GM12875 (cell line): ENCODE measurements at regions not wholly inside any gene's neighbourhood (a gene's known extent, or its start where the extent isn't known, plus 50 kb on each side); places are given as distances from the start of the nearest gene placed in this dataset.

Experiments
- H3K4me3 ChIP-seq: one replicate; pipeline ENCODE4 v1.5.1; 2011; ENCODE audit warnings: low read depth, low read length, control low read depth
- CTCF ChIP-seq: IDR thresholded peaks from 2 replicates; pipeline ENCODE4 v1.5.1; 2011; ENCODE audit warnings: low read depth, mild to moderate bottlenecking, control low read depth, inconsistent platforms, low read length, moderate library complexity, borderline replicate concordance; ENCODE audit not compliant: insufficient read depth

- TF ChIP-seq CTCF: no peak
- no peak overlapping the region for H3K4me3 ChIP-seq
Observed at GRCh38 chr4:136931781-136932180, 600.5 kb downstream of the PCDH18 start.

- no peak overlapping the region for H3K4me3 ChIP-seq
- no peak for TF ChIP-seq CTCF
Observed at GRCh38 chr4:136928957-136929411, 603.3 kb downstream of the PCDH18 start.

GRCh38 chr4:136927172-136927571, 605.1 kb downstream of the PCDH18 start:
- TF ChIP-seq CTCF: no peak

GRCh38 chr4:136925203-136925602, 607.1 kb downstream of the PCDH18 start:
- H3K4me3 ChIP-seq: no peak overlapping the region
- TF ChIP-seq CTCF: no peak

More at GRCh38 chr4:136927172-136927571, 605.1 kb downstream of the PCDH18 start:
- no peak overlapping the region for H3K4me3 ChIP-seq

GRCh38 chr4:136922066-136922465, 610.2 kb downstream of the PCDH18 start:
- no peak for TF ChIP-seq CTCF

GRCh38 chr4:136920092-136920881, 612.0 kb downstream of the PCDH18 start:
- H3K4me3 ChIP-seq: no peak overlapping the region
- no peak for TF ChIP-seq CTCF

More at GRCh38 chr4:136922066-136922465, 610.2 kb downstream of the PCDH18 start:
- no peak overlapping the region for H3K4me3 ChIP-seq

- H3K4me3 ChIP-seq: no peak overlapping the region
- no peak for TF ChIP-seq CTCF
Observed at GRCh38 chr4:136918772-136919171, 613.5 kb downstream of the PCDH18 start.
